Neural crest cell (in vitro differentiated cells): ENCODE measurements at regions not wholly inside any gene's neighbourhood (a gene's known extent, or its start where the extent isn't known, plus 50 kb on each side); places are given as distances from the start of the nearest gene placed in this dataset.

Source experiments
- DNase-seq: peaks from one replicate; pipeline ENCODE4 v3.0.0; 2021; ENCODE audit warnings: low read depth, mixed read lengths, low spot score
- H3K27ac Mint-ChIP-seq: one replicate; pipeline ENCODE4 v1.8.0; 2021; ENCODE audit warnings: mild to moderate bottlenecking, mixed read lengths; ENCODE audit not compliant: unreplicated experiment
- H3K27me3 Mint-ChIP-seq: 2 replicates; pipeline ENCODE4 v1.8.0; 2021; ENCODE audit warnings: low read depth, mild to moderate bottlenecking, mixed read lengths
- H3K36me3 Mint-ChIP-seq: 2 replicates; pipeline ENCODE4 v1.8.0; 2021; ENCODE audit warnings: low read depth, mild to moderate bottlenecking, mixed read lengths
- H3K4me1 Mint-ChIP-seq: 2 replicates; pipeline ENCODE4 v1.8.0; 2021; ENCODE audit warnings: mixed read lengths
- H3K4me3 Mint-ChIP-seq: one replicate; pipeline ENCODE4 v1.8.0; 2021; ENCODE audit warnings: mild to moderate bottlenecking, mixed read lengths
- H3K9me3 Mint-ChIP-seq: 2 replicates; pipeline ENCODE4 v1.8.0; 2021; ENCODE audit warnings: mixed read lengths
- TF ChIP-seq, protein P1 (sequence below): fragments of 200-600 bp; sonication (generic); conservative IDR thresholded peaks from 2 replicates; pipeline ENCODE4 v1.5.0; 2021; ENCODE audit warnings: antibody characterized with exemption, mild to moderate bottlenecking

- TF ChIP-seq, protein P1, sequence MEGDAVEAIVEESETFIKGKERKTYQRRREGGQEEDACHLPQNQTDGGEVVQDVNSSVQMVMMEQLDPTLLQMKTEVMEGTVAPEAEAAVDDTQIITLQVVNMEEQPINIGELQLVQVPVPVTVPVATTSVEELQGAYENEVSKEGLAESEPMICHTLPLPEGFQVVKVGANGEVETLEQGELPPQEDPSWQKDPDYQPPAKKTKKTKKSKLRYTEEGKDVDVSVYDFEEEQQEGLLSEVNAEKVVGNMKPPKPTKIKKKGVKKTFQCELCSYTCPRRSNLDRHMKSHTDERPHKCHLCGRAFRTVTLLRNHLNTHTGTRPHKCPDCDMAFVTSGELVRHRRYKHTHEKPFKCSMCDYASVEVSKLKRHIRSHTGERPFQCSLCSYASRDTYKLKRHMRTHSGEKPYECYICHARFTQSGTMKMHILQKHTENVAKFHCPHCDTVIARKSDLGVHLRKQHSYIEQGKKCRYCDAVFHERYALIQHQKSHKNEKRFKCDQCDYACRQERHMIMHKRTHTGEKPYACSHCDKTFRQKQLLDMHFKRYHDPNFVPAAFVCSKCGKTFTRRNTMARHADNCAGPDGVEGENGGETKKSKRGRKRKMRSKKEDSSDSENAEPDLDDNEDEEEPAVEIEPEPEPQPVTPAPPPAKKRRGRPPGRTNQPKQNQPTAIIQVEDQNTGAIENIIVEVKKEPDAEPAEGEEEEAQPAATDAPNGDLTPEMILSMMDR, result no peak
- no peak for DNase-seq
- Mint-ChIP-seq H3K36me3 (no peaks in the 10 kb centered on the region), H3K27me3 (peaks cover 28% of the 10 kb centered on the region), H3K9me3 (peaks cover 11% of the 10 kb centered on the region), H3K4me3 (no peak overlapping the region), H3K4me1 (no peaks in the 10 kb centered on the region), H3K27ac (no peak overlapping the region)
Measured at GRCh38 chr14:23719225-23719985, 83.2 kb downstream of the DHRS2 start.

DNA sequence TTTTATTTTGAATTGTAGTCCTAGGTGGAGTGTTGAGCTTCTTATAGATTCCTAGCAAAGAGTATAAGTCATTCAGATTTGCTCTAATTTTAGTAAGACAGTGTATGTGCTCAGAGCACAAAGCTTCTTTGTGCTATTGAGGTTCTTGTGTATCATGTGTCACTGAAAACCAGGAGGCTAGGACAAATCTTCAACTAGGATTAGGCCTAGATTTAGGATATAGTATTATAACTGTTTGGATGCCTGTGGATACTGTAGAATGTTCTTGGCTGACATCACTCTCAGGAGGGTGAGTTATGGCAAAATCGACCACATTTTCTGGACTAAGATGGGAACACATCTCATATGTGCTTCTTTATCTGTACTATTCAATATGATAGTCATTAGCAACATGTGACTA lies 86.5 kb downstream of the DHRS2 start:
- Mint-ChIP-seq H3K27ac (no peak overlapping the region), H3K4me3 (no peak overlapping the region), H3K36me3 (no peaks in the 10 kb centered on the region), H3K4me1 (no peaks in the 10 kb centered on the region), H3K9me3 (peaks cover 5% of the 10 kb centered on the region), H3K27me3 (peaks cover 33% of the 10 kb centered on the region)
- TF ChIP-seq, protein P1, result no peak
- no peak for DNase-seq

GRCh38 chr14:23723911-23724310 lies 87.7 kb downstream of the DHRS2 start:
- TF ChIP-seq, protein P1, result no peak
- H3K4me3 Mint-ChIP-seq, result no peak overlapping the region
- H3K9me3 Mint-ChIP-seq, result peaks cover 3% of the 10 kb centered on the region
- DNase-seq, result no peak
- H3K36me3 Mint-ChIP-seq, result no peaks in the 10 kb centered on the region
- H3K27ac Mint-ChIP-seq, result no peak overlapping the region
- H3K4me1 Mint-ChIP-seq, result no peaks in the 10 kb centered on the region
- H3K27me3 Mint-ChIP-seq, result peaks cover 23% of the 10 kb centered on the region

DNA sequence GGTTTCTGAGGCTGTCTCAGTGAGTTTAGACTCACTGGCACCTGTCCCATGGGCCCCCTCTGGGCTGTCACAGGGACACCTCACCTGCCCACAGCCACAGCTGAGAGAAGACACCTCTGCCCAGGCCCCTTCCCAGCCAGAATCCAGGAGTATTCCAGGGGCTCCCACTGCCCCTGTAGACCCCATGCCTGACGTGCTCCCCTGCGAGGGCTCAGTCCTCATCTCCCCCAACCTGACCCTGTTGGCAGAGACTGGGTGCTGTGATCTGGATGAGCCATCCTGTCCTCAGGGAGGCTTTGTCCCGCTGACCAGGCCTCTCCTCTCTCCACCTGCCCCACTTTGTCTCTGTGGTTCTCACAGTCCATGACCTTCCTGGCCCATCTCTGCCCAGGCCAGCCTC lies 89.4 kb downstream of the DHRS2 start:
- Mint-ChIP-seq H3K9me3 (peaks cover 2% of the 10 kb centered on the region), H3K27me3 (peaks cover 17% of the 10 kb centered on the region), H3K27ac (no peak overlapping the region), H3K36me3 (no peaks in the 10 kb centered on the region), H3K4me1 (no peaks in the 10 kb centered on the region), H3K4me3 (no peak overlapping the region)
- DNase-seq, result no peak
- TF ChIP-seq, protein P1, result no peak

GRCh38 chr14:23725980-23726710 lies 90.0 kb downstream of the DHRS2 start:
- Mint-ChIP-seq H3K9me3 (no peaks in the 10 kb centered on the region), H3K27me3 (peaks cover 15% of the 10 kb centered on the region), H3K4me1 (no peaks in the 10 kb centered on the region), H3K4me3 (no peak overlapping the region), H3K36me3 (no peaks in the 10 kb centered on the region), H3K27ac (no peak overlapping the region)
- DNase-seq, result no peak
- TF ChIP-seq, protein P1, result no peak
